ENCODE measurements at regions not wholly inside any gene's neighbourhood (a gene's known extent, or its start where the extent isn't known, plus 50 kb on each side); places are given as distances from the start of the nearest gene placed in this dataset.
"Not testable (repeated sequence)": the region's sequence is repeated elsewhere in the genome, so short reads cannot be mapped to it uniquely, and the experiment has no call there.

DNA sequence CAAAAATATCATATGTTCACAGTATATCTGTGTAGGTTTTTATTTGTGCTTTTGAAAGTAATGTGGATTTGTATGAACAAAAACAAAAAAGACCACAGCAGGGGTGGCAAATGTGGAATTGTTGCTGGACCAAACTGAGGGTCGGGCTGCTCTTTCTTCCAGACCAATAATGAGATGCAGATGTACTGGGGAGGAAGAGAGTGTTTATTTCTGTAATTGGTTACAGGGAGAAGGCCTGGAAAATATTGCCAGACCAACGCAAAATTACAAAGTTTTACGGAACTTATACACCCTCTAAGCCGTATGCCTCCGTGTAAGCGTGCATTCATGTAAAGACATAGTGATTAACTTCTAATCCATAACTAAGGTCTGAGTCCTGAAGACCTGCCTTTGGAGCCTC, 353.9 kb upstream of the C16orf82 start:
- TF ChIP-seq, protein P1, sequence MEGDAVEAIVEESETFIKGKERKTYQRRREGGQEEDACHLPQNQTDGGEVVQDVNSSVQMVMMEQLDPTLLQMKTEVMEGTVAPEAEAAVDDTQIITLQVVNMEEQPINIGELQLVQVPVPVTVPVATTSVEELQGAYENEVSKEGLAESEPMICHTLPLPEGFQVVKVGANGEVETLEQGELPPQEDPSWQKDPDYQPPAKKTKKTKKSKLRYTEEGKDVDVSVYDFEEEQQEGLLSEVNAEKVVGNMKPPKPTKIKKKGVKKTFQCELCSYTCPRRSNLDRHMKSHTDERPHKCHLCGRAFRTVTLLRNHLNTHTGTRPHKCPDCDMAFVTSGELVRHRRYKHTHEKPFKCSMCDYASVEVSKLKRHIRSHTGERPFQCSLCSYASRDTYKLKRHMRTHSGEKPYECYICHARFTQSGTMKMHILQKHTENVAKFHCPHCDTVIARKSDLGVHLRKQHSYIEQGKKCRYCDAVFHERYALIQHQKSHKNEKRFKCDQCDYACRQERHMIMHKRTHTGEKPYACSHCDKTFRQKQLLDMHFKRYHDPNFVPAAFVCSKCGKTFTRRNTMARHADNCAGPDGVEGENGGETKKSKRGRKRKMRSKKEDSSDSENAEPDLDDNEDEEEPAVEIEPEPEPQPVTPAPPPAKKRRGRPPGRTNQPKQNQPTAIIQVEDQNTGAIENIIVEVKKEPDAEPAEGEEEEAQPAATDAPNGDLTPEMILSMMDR (IDR thresholded peaks at IDR 0.05; ENCODE audit: insufficient read depth, low read length, severe bottlenecking) = no peak
- Histone ChIP-seq H3K27me3 (ENCODE audit: control insufficient read depth, insufficient read depth, low read length) (no peaks in the 10 kb centered on the region), H3K4me3 (ENCODE audit: low read depth, low read length) (no peak overlapping the region), H3K36me3 (ENCODE audit: control insufficient read depth, insufficient read depth, low read length) (no peaks in the 10 kb centered on the region)
- DNase-seq (ENCODE audit: low read depth) (no peak), FAIRE-seq (no peak)

DNA sequence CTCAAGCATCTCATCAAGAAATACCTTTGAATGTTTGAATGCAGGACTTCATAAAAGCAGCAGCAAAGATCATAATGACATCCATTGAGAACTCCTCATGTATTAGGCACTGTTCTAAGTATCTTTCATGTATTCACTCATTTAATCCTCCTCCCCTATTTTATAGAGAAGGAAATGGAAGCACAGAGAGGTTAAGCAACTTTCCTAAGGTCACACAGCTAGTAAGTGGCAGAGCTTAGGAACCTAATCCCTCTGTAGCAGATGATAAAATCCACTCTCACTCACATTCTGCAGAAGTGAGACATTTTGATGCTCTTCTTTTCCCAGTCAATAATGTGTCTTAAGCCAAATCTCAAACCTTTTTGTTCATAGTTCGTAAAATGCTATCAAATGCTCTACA, 350.8 kb upstream of the C16orf82 start:
- H3K27me3 ChIP-seq (ENCODE audit: control insufficient read depth, insufficient read depth, low read length) = no peaks in the 10 kb centered on the region
- DNase-seq (ENCODE audit: low read depth) = no peak
- H3K4me3 ChIP-seq (ENCODE audit: low read depth, low read length) = no peak overlapping the region
- FAIRE-seq = no peak
- TF ChIP-seq, protein P1 (IDR thresholded peaks at IDR 0.05; ENCODE audit: insufficient read depth, low read length, severe bottlenecking) = no peak
- no peaks in the 10 kb centered on the region for H3K36me3 ChIP-seq (ENCODE audit: control insufficient read depth, insufficient read depth, low read length)

DNA sequence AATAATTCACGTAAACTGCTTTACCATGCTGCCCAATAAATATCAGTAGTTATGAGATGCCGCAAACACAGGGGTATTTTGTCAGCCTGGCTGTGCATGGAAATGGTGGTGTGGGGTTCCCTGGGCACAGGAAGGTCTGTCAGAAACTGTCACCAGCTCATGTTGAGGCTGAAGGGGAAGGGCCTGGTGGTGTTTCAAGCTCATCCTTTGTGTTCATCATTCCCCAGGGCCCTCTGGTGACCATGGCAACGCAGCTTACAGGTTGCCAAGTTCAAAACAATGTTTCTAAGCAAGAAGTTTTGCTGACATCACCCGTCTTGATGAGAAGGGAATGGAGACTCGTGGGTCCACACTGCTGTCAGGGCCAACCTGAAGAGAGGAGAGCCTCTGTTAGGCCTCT, 348.9 kb upstream of the C16orf82 start:
- H3K4me3 ChIP-seq (ENCODE audit: low read depth, low read length) = no peak overlapping the region
- H3K27me3 ChIP-seq (ENCODE audit: control insufficient read depth, insufficient read depth, low read length) = no peaks in the 10 kb centered on the region
- H3K36me3 ChIP-seq (ENCODE audit: control insufficient read depth, insufficient read depth, low read length) = no peaks in the 10 kb centered on the region
- TF ChIP-seq, protein P1 (IDR thresholded peaks at IDR 0.05; ENCODE audit: insufficient read depth, low read length, severe bottlenecking) = no peak
- FAIRE-seq = no peak
- DNase-seq (ENCODE audit: low read depth) = no peak

DNA sequence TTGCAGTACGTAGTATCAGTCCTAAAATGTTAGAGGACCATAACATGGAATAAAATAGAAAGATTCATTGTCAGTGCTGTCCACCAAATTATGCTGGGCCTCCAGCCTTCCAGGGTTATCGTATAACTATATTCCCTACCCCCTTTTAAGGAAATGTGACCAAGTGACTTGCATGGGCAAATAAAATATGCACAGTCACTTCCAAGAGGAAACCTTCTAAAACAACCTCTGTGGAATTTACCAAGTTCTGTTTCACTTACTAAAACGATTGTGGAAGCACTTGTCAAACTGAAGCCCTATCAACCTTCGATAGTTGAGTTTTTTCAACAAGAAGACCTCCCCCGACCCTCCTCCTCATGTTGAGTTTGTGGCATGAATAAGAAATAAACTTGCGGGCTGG, 345.4 kb upstream of the C16orf82 start:
- FAIRE-seq = no peak
- TF ChIP-seq, protein P1 (IDR thresholded peaks at IDR 0.05; ENCODE audit: insufficient read depth, low read length, severe bottlenecking) = no peak
- Histone ChIP-seq H3K4me3 (ENCODE audit: low read depth, low read length) (no peak overlapping the region), H3K27me3 (ENCODE audit: control insufficient read depth, insufficient read depth, low read length) (no peaks in the 10 kb centered on the region), H3K36me3 (ENCODE audit: control insufficient read depth, insufficient read depth, low read length) (no peaks in the 10 kb centered on the region)
- no peak for DNase-seq (ENCODE audit: low read depth)

DNA sequence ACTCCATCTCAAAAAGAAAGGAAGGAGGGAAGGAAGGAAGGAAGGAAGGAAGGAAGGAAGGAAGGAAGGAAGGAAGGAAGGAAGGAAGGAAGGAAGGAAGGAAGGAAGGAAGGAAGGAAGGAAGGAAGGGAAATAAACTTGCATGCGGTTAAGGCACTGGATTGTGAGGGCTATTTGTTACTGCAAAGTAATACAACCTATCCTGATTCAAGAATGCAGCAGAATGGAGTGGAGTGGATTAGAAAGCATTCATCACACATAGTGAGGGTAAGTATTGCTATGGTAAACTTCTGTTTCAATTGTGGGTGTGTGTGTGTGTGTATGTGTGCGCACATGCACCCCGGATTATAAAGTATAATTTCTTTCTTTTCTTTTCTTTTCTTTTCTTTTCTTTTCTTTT, 344.8 kb upstream of the C16orf82 start:
- H3K27me3 ChIP-seq (ENCODE audit: control insufficient read depth, insufficient read depth, low read length); FAIRE-seq; H3K4me3 ChIP-seq (ENCODE audit: low read depth, low read length); H3K36me3 ChIP-seq (ENCODE audit: control insufficient read depth, insufficient read depth, low read length); DNase-seq (ENCODE audit: low read depth): not testable (repeated sequence)

DNA sequence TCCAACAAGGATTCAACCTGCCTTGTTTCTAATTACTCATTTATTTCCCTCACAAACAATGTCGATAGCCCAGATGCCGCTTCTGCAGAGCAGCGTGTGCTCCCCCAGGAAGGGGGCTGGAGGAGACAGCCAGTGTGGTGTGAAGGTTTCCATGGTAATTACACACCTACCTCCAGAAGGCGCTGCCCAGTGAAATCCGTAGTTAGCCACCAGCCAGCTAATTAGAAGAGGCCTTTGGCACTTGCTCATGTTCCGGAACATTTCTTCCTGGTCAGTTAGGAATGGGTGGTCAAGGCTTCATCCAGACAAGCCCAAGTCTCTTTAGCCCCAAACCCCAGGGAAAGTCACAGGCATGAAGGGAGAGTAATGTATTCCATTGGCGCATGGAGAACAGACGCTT, 342.5 kb upstream of the C16orf82 start:
- no peak for FAIRE-seq
- TF ChIP-seq, protein P1 (IDR thresholded peaks at IDR 0.05; ENCODE audit: insufficient read depth, low read length, severe bottlenecking) = no peak
- no peak overlapping the region for H3K4me3 ChIP-seq (ENCODE audit: low read depth, low read length)

More for the DNA sequence above, 342.5 kb upstream of the C16orf82 start:
- no peaks in the 10 kb centered on the region for H3K27me3 ChIP-seq (ENCODE audit: control insufficient read depth, insufficient read depth, low read length)
- DNase-seq (ENCODE audit: low read depth) = no peak
- no peaks in the 10 kb centered on the region for H3K36me3 ChIP-seq (ENCODE audit: control insufficient read depth, insufficient read depth, low read length)

Measured in bronchial epithelial cell (primary cell).